ENCODE measurements at regions not wholly inside any gene's neighbourhood (a gene's known extent, or its start where the extent isn't known, plus 50 kb on each side); places are given as distances from the start of the nearest gene placed in this dataset.

GRCh38 chr7:13090959-13091358 is 403.5 kb downstream of the ARL4A start:
- Histone ChIP-seq H3K4me1 (no peaks in the 10 kb centered on the region), H3K27me3 (no peaks in the 10 kb centered on the region), H3K9me3 (no peaks in the 10 kb centered on the region), H3K27ac (no peak overlapping the region), H3K4me3 (no peak overlapping the region), H3K36me3 (no peaks in the 10 kb centered on the region)
- DNase-seq (no peak), ATAC-seq (no peak)
- TF ChIP-seq, protein P1, sequence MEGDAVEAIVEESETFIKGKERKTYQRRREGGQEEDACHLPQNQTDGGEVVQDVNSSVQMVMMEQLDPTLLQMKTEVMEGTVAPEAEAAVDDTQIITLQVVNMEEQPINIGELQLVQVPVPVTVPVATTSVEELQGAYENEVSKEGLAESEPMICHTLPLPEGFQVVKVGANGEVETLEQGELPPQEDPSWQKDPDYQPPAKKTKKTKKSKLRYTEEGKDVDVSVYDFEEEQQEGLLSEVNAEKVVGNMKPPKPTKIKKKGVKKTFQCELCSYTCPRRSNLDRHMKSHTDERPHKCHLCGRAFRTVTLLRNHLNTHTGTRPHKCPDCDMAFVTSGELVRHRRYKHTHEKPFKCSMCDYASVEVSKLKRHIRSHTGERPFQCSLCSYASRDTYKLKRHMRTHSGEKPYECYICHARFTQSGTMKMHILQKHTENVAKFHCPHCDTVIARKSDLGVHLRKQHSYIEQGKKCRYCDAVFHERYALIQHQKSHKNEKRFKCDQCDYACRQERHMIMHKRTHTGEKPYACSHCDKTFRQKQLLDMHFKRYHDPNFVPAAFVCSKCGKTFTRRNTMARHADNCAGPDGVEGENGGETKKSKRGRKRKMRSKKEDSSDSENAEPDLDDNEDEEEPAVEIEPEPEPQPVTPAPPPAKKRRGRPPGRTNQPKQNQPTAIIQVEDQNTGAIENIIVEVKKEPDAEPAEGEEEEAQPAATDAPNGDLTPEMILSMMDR (IDR thresholded peaks at IDR 0.05) = no peak
- intact Hi-C loops (cut with DNase I) = no loop called here

GRCh38 chr7:13091974-13092707 is 404.7 kb downstream of the ARL4A start:
- TF ChIP-seq, protein P1 (IDR thresholded peaks at IDR 0.05) = no peak
- no peak overlapping the region for H3K4me3 ChIP-seq
- H3K27me3 ChIP-seq = no peaks in the 10 kb centered on the region
- no peak for ATAC-seq
- no peaks in the 10 kb centered on the region for H3K9me3 ChIP-seq
- H3K36me3 ChIP-seq = no peaks in the 10 kb centered on the region
- intact Hi-C loops (cut with DNase I) = no loop called here
- DNase-seq = no peak
- no peak overlapping the region for H3K27ac ChIP-seq
- no peaks in the 10 kb centered on the region for H3K4me1 ChIP-seq

DNA sequence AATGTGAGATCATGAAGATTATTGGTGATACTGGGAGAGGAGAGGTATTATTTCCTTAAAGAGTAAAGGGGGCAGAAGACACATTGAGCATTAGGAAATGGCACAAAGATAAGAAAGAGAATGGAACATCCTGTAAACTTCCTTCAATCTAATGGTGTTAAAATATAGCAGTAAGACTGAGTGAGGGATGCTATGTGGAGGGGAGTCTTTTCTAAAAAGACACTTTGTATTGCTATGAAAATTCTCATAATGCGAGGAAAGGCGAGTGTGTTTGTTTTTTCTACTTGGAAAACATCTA is 405.2 kb downstream of the ARL4A start:
- intact Hi-C loops (cut with DNase I) = no loop called here
- no peaks in the 10 kb centered on the region for H3K9me3 ChIP-seq
- no peak overlapping the region for H3K4me3 ChIP-seq
- DNase-seq (no peak), ATAC-seq (no peak)
- no peaks in the 10 kb centered on the region for H3K27me3 ChIP-seq
- H3K27ac ChIP-seq = no peak overlapping the region
- TF ChIP-seq, protein P1 (IDR thresholded peaks at IDR 0.05) = no peak
- no peaks in the 10 kb centered on the region for H3K36me3 ChIP-seq
- H3K4me1 ChIP-seq = no peaks in the 10 kb centered on the region

- no peak overlapping the region for H3K4me3 ChIP-seq
- no peak for DNase-seq
- no peaks in the 10 kb centered on the region for H3K4me1 ChIP-seq
- ATAC-seq = no peak
- H3K9me3 ChIP-seq = no peaks in the 10 kb centered on the region
- TF ChIP-seq, protein P1 (IDR thresholded peaks at IDR 0.05) = no peak
- no peak overlapping the region for H3K27ac ChIP-seq
- no peaks in the 10 kb centered on the region for H3K27me3 ChIP-seq
- intact Hi-C loops (cut with DNase I) = no loop called here
- no peaks in the 10 kb centered on the region for H3K36me3 ChIP-seq
These were observed 405.7 kb downstream of the ARL4A start for GRCh38 chr7:13093160-13093559.

GRCh38 chr7:13097499-13097898 is 410.1 kb downstream of the ARL4A start:
- DNase-seq (no peak), ATAC-seq (no peak)
- no peak overlapping the region for H3K27ac ChIP-seq
- H3K36me3 ChIP-seq = no peaks in the 10 kb centered on the region
- intact Hi-C loops (cut with DNase I) = no loop called here
- no peaks in the 10 kb centered on the region for H3K4me1 ChIP-seq
- H3K9me3 ChIP-seq = no peaks in the 10 kb centered on the region
- H3K27me3 ChIP-seq = no peaks in the 10 kb centered on the region
- H3K4me3 ChIP-seq = no peak overlapping the region
- TF ChIP-seq, protein P1 (IDR thresholded peaks at IDR 0.05) = no peak

- Histone ChIP-seq H3K36me3 (no peaks in the 10 kb centered on the region), H3K9me3 (no peaks in the 10 kb centered on the region), H3K4me1 (no peaks in the 10 kb centered on the region), H3K27ac (no peak overlapping the region), H3K4me3 (no peak overlapping the region), H3K27me3 (no peaks in the 10 kb centered on the region)
- TF ChIP-seq, protein P1 (IDR thresholded peaks at IDR 0.05) = no peak
- no peak for DNase-seq
- intact Hi-C loops (cut with DNase I) = no loop called here
- ATAC-seq = no peak
These were observed 410.7 kb downstream of the ARL4A start for GRCh38 chr7:13098161-13098560.

Data from upper lobe of right lung (tissue), 1 donor.